ENCODE measurements at regions not wholly inside any gene's neighbourhood (a gene's known extent, or its start where the extent isn't known, plus 50 kb on each side); places are given as distances from the start of the nearest gene placed in this dataset.

DNA sequence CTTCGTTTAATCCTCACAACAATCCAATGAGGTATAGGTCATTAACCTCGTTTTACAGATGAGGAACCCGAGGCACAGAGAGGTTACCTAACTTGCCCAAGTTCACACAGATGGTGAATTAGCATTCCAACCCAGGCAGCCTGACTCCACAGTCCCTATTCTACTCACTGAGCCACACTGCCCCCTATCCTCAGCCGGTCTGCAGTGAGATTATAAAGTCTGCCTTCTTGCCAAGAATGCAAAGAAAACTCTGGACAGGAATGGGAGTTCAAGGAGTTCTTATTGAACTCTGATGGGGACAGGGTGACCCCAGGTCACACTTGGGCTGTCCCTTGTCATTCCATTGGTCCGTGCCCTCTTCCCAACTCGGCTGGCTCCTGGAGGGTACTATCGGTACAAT is 94.0 kb upstream of the KCNK12 start:
- in situ Hi-C loops (cut with MboI; ENCODE audit: low sequenced_read_pairs, unreplicated experiment): no loop called here
- DNase-seq (ENCODE audit: low spot score): no peak
- TF ChIP-seq, protein P1, sequence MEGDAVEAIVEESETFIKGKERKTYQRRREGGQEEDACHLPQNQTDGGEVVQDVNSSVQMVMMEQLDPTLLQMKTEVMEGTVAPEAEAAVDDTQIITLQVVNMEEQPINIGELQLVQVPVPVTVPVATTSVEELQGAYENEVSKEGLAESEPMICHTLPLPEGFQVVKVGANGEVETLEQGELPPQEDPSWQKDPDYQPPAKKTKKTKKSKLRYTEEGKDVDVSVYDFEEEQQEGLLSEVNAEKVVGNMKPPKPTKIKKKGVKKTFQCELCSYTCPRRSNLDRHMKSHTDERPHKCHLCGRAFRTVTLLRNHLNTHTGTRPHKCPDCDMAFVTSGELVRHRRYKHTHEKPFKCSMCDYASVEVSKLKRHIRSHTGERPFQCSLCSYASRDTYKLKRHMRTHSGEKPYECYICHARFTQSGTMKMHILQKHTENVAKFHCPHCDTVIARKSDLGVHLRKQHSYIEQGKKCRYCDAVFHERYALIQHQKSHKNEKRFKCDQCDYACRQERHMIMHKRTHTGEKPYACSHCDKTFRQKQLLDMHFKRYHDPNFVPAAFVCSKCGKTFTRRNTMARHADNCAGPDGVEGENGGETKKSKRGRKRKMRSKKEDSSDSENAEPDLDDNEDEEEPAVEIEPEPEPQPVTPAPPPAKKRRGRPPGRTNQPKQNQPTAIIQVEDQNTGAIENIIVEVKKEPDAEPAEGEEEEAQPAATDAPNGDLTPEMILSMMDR (IDR thresholded peaks at IDR 0.05; ENCODE audit: borderline replicate concordance, control extremely low read depth, extremely low read depth, insufficient read depth, missing control alignments): no peak

DNA sequence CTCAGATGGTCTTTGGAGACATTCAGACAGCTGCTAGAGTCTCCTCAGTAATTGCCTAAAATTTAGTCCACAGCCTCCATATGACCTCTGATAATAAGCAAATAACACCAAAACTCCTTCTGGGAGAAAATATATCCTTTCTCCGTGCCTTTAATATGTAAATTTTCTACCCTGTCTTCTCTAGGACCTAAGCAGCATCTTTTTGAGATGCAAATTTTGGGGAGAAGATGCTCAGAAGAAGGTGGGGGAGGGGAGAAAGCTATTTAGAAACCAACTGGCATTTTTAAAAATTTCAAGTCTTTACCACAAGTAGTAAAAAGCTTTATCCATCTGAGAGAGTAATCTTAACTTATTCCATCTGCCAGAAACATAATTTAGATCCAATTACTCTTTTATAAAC is 91.8 kb upstream of the KCNK12 start:
- DNase-seq (ENCODE audit: low spot score): no peak
- in situ Hi-C loops (cut with MboI; ENCODE audit: low sequenced_read_pairs, unreplicated experiment): no loop called here
- TF ChIP-seq, protein P1 (IDR thresholded peaks at IDR 0.05; ENCODE audit: borderline replicate concordance, control extremely low read depth, extremely low read depth, insufficient read depth, missing control alignments): no peak

DNA sequence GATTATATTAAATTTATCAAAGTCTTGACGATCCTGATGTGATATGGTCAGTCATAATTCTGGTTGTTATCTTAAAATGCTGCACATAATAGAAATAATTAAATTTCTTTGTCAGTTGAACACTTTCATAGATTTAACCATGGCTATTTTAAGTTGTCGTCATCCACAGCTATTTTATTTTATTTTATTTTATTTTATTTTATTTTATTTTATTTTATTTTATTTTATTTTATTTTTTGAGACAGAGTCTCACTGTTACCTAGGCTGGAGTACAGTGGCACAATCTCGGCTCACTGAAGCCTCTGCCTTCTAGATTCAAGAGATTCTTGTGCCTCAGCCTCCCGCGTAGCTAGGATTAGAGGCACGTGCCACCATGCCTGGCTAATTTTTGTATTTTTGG is 90.5 kb upstream of the KCNK12 start:
- in situ Hi-C loops (cut with MboI; ENCODE audit: low sequenced_read_pairs, unreplicated experiment): no loop called here
- no peak for DNase-seq (ENCODE audit: low spot score)
- TF ChIP-seq, protein P1 (IDR thresholded peaks at IDR 0.05; ENCODE audit: borderline replicate concordance, control extremely low read depth, extremely low read depth, insufficient read depth, missing control alignments): no peak

DNA sequence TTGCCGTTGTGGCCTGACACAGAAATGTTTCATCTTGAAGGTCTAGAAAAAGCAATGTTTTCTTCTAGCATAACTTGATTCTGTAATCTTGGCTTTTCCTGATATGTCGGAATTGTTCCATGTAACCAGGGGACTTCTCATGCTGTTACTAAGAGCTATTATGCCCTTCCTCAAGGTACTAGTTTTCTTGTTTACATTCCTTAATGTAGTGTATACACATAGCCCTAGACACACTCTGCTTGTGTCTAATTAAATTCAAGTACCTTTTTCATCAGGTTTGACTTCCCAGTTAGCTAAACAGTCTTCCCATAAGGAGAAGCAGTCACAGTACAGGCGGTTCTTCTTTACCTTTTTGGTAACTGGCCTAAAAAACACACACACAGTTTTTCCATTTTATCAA is 89.4 kb upstream of the KCNK12 start:
- TF ChIP-seq, protein P1 (IDR thresholded peaks at IDR 0.05; ENCODE audit: borderline replicate concordance, control extremely low read depth, extremely low read depth, insufficient read depth, missing control alignments): no peak
- in situ Hi-C loops (cut with MboI; ENCODE audit: low sequenced_read_pairs, unreplicated experiment): no loop called here
- no peak for DNase-seq (ENCODE audit: low spot score)

DNA sequence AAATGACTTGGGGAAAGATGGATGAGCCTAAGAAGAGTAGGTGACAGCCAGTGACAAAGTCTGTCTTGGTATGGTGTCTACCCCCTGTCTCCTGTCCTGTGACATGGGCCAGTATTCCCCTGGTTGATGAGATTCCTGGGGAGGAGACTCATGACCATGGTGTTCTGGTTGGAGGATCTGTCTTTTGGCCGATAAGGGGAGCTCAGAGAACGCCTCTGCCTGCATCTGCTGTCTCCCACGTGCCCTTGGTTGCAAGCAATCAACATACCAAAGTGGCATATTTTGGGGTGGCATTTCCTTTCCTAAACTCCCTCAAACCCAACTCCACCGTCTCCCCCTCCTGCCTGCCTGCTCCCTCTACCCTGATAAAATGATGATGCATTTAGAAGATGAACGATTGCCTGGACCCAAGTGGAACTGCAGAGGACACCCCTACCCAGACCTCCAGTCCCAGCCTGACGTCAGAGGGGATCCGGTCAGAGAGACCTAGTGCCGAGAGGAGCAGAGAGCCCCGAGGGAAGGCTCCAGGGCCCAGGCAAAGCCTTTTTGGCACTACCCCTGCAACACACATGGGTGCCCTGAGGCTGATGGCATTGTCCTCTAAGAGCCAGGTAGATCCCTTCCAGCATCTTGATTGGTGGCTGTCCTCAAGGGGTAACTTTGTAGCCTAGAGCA is 88.0 kb upstream of the KCNK12 start:
- in situ Hi-C loops (cut with MboI; ENCODE audit: low sequenced_read_pairs, unreplicated experiment): no loop called here
- TF ChIP-seq, protein P1 (IDR thresholded peaks at IDR 0.05; ENCODE audit: borderline replicate concordance, control extremely low read depth, extremely low read depth, insufficient read depth, missing control alignments): no peak
- DNase-seq (ENCODE audit: low spot score): no peak

DNA sequence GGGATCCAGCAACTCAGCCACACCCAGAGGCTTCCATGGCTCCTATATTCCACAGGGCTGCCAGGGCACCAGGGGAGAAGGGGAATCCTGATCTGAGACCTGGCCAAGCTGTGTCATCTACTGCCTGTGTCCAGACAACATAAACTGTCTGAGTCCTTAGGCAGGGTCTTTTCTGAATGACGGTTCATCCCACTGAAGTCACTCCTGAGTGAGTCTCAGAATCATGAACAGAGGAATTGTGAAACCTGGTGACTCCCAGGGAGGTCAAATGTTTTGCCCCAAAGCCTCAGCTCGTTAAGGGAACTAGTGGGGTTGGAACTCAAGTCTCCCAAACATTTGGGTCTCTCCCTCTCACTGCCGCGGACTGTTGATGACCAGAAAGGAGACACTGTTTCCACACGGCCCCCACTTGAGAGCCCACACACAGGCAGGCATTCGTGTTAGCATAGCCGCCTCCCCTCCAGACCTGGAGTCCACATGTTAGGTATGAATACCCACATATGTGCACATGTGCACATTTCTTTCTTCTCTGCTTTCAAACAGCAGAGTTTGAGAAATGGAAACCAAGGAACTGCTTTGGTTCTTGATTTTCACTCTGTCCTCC is 87.2 kb upstream of the KCNK12 start:
- in situ Hi-C loops (cut with MboI; ENCODE audit: low sequenced_read_pairs, unreplicated experiment): no loop called here
- TF ChIP-seq, protein P1 (IDR thresholded peaks at IDR 0.05; ENCODE audit: borderline replicate concordance, control extremely low read depth, extremely low read depth, insufficient read depth, missing control alignments): no peak
- DNase-seq (ENCODE audit: low spot score): no peak
